Stimulated activated CD4-positive, alpha-beta T cell treated with anti-CD3 and anti-CD28 coated beads, Interleukin-15, amount 100 ng/mL, for 24 hours (primary cell): ENCODE measurements at regions not wholly inside any gene's neighbourhood (a gene's known extent, or its start where the extent isn't known, plus 50 kb on each side); places are given as distances from the start of the nearest gene placed in this dataset.

Experiments used
- DNase-seq: peaks from one replicate; pipeline ENCODE4 v3.0.0-alpha.2; 2020

DNA sequence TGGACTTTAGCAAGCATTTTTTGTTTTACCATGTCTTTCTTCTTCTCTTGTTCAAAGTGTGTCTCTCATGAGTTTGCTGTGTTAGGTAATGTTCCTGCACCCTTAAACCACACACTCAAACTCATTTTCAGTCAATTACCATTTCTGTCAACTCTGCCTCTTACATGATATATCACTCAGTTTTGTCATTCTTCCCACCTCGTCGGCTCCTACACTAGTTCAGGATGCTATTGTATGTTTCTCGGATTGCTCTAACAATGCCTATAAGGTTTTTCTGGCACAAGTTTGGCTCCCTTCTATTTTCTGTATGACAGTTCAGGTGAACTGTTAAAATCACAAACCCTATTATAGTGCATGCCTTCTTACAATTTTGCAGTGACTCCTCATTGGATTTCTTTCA, 260.8 kb upstream of the NAV3 start:
- DNase-seq = no peak

- no peak for DNase-seq
These were observed 270.0 kb upstream of the NAV3 start for GRCh38 chr12:77560714-77561113.

- DNase-seq = no peak
These were observed 271.2 kb upstream of the NAV3 start for GRCh38 chr12:77559400-77560074.

DNA sequence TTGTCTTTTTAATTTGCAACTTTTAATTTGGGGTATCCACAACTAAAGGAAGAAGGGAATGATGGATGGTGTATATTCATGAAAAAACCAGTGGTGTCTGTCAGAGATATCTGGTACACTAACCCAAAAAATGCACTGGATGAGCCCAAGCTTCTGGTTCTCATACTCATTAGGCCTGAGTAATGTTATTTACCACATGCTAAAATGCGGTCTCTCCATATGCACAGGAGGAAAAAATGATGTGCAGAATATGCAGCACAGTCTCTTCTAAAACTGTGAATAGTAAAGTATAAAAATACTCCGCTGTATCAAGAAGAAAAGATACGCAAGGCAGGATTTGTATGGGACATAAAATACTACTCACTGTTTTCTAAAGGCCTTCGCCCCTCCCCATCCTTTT, 275.6 kb upstream of the NAV3 start:
- no peak for DNase-seq

DNA sequence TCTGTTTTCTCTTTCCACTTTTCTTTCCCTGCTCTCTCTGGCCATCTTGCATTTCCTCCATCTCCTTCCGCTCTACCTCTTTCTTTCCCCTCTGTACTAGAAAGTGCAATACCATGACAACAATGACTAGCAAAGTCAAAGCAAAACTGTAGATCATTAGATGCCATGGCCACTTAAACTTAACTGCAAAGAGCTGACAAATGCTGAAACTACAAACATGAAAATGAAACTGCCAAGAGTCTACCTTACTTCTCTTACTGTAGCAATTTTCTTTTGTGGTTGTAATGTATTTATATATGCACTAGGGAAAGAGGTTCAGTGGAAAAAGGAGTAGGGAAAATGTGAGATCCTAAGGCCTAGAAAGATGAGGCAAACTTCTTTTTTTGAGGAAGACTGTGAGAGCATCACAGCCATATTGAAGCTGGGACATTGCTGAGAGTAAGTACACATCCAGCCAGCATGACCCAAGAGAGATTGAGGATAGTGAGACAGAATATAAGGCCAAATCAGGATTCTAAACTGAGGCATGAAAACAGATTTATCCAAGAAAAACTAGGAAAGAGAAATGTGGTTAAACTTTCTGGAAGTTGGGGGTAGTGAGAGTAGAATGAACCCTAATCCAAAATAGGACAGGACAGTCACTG, 276.6 kb upstream of the NAV3 start:
- DNase-seq = no peak

- no peak for DNase-seq
These were observed 281.1 kb upstream of the NAV3 start for GRCh38 chr12:77549383-77550128.

- no peak for DNase-seq
These were observed 281.9 kb upstream of the NAV3 start for GRCh38 chr12:77548797-77549196.

- DNase-seq = no peak
These were observed 290.6 kb upstream of the NAV3 start for GRCh38 chr12:77540097-77540496.

DNA sequence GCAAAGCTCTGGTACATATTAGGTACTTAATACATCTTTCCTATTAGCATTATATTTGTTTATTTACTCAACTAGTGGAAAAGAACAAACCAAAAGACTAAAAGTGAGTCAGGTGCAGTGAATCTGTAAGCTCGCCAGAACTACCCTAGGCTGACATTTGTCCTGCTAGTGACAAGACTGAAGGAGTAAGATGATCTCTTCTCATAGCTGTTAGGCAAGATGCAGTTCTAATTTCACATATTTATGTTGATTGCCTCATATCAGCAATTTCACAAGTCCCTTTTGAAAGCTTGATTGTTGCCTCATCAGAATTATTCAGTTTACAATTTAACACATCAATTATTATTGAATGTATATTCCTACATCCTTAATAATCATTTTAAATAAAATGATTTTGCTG, 293.0 kb upstream of the NAV3 start:
- no peak for DNase-seq

DNA sequence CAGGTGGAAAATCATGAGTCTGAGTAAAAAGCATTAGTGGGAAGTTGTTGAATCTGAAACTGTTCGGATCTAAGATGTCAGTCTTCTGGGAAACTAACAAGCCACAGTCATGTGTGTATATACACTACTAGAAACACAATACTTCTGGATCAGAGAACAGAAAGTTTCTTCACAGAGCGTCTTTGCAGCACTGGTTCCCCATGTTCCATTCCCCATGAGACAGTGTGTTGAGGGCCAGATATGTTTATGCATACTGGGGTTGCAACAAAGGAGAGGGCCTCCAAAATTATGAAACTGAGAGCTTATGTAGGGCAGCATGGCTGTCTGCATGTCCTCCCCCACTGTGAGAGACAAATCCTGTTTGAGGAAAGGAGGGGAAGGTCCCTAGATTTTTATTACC, 295.0 kb upstream of the NAV3 start:
- no peak for DNase-seq

DNA sequence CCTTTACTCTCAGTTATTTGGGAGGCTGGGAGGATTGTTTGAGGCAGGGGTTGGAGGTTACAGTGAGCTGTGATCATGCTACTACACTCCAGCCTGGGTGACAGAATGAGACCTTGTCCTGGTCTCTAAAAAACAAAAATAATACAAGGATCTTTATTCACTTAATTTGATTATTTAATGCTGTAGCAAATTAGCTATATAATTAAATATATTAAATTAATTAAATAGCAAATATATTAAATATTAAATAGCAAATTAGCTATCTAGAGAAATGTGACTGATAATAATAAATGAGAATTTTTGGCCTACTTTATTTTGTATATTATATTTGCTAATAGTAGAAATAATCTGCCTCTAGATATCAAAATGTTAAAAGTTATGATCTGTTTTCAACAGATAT, 298.8 kb upstream of the NAV3 start:
- DNase-seq = no peak

DNA sequence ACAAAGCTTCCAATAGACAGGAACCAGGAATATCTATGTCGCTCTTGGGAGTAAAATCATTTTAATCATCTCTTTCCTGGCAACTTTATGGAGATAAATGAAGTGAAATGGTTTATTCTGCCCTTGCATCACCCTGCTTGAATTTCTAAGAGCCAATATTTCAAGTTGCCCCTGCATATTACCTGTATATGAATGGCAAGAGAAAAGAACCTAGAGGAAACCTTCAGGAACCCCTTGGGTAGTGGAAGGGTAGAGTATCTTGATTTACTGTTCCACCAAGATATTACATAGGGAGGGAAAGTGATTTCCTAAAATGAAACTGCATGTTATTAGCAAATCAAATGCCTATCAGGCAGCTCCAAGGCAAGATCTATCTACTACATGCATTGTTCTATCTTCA, 308.4 kb upstream of the NAV3 start:
- no peak for DNase-seq

DNA sequence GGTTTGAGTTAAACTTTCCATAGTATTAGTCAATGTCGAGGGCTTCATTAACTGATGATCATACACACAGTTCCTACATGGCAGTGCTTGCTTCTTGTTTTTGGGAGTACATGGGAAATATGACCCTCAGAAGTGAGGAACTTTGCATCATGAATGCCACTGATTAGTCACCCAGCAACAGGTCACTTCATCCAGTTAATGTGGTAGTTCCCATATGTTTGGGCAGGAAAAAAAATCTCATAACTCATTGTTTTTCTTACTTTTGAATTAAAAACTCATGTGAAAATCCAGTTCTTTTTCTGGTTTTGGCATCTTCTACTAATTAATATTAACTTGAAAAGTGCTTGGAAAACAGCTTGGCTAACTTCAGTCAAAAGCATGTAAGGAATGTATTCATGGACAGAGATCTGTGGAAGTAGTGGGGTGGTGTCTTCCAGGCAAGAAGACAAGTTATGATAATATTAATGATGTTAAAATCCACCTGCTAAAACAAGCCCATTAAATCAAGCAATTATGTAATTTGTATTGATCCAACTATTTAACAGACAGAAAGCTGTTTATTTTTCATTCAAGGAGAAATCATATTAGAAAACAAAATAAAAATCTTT, 309.1 kb upstream of the NAV3 start:
- DNase-seq = no peak

- DNase-seq = no peak
These were observed 316.2 kb upstream of the NAV3 start for GRCh38 chr12:77514511-77514910.

DNA sequence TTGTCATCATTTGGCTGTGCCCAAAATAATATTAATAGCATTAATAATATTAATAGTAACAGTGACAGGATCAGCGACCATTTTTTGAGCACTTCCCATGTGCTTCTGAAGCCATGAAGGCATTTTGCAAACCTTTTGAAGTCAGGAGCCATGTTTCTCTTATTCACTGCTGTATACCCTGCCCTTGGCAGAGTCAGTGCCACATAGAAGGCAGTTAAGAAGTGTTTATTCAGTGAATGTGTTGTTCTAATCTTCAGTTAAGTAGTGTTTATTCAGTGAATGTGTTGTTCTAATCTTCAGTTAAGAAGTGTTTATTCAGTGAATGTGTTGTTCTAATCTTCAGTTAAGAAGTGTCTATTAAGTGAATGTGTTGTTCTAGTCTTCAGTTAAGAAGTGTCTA, 319.7 kb upstream of the NAV3 start:
- no peak for DNase-seq

DNA sequence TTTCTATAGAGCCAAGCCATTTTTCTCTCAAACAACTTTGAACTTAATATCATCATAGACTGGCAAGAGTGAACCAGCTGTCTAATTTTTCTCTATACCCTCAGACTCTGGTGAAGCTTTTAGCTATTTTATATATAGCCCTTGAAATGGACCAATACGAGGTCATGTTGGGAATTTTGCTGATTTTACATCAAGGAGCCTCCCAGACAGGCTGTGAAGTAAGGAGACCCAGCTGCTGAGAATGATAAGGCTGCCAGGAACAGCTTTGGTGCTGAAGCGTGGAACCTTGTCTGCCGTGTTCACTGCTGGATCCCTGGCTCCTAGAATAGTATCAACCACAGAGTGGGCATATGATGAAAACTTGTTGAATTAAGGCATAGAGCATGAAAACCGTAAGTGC, 326.2 kb upstream of the NAV3 start:
- DNase-seq = no peak

GRCh38 chr12:77500089-77500488, 330.6 kb upstream of the NAV3 start:
- DNase-seq = no peak

GRCh38 chr12:77497647-77498046, 333.0 kb upstream of the NAV3 start:
- DNase-seq = no peak

- no peak for DNase-seq
These were observed 334.0 kb upstream of the NAV3 start for GRCh38 chr12:77496714-77497113.

DNA sequence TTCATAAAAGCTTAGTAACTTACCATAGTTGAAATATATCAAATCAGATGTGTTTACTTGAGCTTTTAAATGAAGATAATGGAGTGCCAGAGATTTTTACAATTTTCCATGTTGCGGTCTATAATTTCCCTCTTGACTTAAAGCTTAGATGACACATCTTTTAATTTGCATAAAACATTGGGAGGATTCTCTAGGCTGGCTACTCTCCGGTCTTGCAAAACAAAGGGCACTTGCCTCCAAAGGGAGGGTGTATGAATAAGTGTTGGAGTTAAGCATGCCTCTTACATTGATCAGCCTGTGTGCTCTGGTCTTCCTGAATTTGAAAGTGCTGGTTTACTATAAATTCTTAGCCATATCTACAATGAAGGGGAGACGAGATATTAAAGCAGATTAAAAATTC, 336.4 kb upstream of the NAV3 start:
- no peak for DNase-seq

DNA sequence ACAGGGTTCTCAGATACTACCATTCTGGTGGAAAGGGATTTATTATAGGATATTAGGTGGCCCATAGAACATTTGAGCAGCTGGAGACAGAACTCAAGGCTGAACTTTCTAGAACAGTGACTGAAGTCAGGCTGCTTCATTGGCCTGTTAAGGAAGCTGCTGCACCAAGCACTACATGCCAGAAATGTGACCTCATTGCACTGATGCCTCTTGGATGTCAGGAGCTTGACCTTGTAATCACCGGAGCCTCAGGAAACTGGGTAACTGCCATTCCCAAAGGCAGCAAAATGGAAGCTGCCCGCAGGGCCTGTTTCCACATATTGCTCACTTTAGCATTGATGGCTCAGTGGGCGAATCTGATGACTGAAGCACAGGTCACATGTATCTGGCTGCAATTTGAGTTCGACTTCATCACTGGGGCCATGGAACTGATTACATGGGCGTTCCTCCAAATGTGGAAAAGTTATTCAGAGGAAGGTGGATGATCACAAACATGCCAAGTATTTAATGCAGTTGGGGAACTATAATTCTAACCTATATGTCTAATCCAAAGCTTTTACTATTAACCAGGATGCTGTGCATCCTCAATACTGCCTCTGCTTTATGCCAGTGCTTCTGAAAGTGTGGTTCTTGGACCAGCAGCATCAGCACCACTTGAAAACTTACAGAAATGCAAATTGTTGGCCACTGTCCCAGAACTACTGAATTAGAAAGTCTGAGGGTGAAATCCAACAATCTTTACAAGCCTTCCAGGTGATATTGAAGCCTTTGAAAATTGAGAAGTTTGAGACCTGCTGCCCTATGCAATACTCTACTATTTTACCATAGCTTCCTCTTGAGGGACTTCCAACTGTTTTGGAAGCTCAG, 337.2 kb upstream of the NAV3 start:
- no peak for DNase-seq

DNA sequence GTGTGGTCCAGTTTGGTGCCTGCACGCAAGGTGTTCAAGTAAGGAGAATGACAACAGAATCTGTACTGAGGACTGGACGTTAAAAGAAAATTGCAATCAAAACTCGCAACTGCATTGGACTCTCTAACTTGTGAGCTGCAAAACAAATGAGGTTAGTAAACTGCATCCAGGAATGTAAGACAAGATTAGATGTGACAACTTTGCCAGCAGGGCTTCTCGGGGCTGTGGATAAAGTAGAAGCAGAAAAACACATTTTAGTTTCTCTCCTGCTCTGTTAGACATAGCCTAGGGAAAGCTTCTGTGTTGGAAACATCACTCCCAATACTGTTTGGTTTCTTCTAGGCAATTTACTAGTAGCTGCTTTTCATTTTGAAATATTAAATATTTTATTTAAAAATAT, 338.2 kb upstream of the NAV3 start:
- DNase-seq = no peak
